ENCODE measurements at regions not wholly inside any gene's neighbourhood (a gene's known extent, or its start where the extent isn't known, plus 50 kb on each side); places are given as distances from the start of the nearest gene placed in this dataset.

DNA sequence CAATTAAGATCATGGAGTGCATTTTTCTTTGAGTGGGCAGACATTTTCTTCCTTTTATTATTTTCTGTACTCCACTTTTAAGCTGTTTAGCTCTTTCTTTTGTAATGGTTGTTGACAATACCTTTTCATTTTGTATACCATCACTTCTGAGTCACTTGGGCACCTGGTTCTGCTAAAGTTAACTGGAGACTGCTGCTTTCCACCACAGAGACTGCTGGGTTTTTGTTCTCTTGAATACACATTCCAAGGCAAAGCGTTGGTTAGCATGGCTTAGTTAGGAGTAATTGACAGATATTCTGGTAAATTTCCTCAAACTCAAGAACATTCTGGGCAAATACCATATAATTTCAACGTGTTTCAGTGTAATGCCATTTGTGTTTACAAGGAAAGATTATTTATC, 541.9 kb upstream of the CELF2 start:
- no peak for DNase-seq (ENCODE audit: low read depth)
- H3K4me3 ChIP-seq (ENCODE audit: control insufficient read depth, low read depth, low read length), result no peak overlapping the region
- TF ChIP-seq, protein P1, sequence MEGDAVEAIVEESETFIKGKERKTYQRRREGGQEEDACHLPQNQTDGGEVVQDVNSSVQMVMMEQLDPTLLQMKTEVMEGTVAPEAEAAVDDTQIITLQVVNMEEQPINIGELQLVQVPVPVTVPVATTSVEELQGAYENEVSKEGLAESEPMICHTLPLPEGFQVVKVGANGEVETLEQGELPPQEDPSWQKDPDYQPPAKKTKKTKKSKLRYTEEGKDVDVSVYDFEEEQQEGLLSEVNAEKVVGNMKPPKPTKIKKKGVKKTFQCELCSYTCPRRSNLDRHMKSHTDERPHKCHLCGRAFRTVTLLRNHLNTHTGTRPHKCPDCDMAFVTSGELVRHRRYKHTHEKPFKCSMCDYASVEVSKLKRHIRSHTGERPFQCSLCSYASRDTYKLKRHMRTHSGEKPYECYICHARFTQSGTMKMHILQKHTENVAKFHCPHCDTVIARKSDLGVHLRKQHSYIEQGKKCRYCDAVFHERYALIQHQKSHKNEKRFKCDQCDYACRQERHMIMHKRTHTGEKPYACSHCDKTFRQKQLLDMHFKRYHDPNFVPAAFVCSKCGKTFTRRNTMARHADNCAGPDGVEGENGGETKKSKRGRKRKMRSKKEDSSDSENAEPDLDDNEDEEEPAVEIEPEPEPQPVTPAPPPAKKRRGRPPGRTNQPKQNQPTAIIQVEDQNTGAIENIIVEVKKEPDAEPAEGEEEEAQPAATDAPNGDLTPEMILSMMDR (conservative IDR thresholded peaks at IDR 0.05; ENCODE audit: control insufficient read depth, insufficient read depth, low read depth, low read length), result no peak

DNA sequence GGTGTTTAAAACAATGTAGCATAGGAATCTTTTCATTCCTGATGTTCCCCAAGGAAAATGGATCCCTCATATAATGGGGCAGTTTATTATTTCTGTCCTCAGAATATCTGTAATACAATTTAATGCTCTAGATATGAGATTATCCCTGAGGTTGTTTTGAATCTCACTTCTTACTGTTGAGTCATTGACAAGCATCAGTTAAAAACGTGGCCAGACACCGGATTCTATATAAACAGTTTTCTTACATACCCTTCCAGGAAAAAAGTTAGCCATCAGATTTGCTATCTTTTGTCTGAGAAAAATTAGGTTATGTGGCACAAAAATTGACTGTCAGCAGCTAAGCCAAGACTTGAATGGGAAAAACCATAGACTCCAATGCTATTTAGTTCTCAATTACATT, 539.8 kb upstream of the CELF2 start:
- TF ChIP-seq, protein P1 (conservative IDR thresholded peaks at IDR 0.05; ENCODE audit: control insufficient read depth, insufficient read depth, low read depth, low read length), result no peak
- no peak overlapping the region for H3K4me3 ChIP-seq (ENCODE audit: control insufficient read depth, low read depth, low read length)
- DNase-seq (ENCODE audit: low read depth), result no peak

DNA sequence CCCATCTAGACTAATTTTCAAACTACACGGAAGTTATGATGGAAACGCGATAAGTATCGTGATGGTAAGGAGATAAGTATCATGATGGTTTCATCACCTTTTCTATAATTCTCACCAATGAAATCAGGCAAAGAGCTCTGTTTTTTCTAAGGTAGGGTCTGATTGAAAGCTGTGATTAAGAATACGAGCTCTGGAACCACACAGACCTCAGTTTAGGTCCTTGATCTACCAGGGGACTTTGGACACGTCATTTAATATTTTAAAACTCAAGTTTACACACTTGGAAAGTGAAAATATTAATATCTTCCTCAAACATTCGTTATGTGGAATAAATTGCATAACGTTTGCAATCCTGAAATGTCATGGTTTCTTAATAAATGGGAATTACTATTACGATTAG, 538.2 kb upstream of the CELF2 start:
- TF ChIP-seq, protein P1 (conservative IDR thresholded peaks at IDR 0.05; ENCODE audit: control insufficient read depth, insufficient read depth, low read depth, low read length), result no peak
- no peak for DNase-seq (ENCODE audit: low read depth)
- H3K4me3 ChIP-seq (ENCODE audit: control insufficient read depth, low read depth, low read length), result no peak overlapping the region

DNA sequence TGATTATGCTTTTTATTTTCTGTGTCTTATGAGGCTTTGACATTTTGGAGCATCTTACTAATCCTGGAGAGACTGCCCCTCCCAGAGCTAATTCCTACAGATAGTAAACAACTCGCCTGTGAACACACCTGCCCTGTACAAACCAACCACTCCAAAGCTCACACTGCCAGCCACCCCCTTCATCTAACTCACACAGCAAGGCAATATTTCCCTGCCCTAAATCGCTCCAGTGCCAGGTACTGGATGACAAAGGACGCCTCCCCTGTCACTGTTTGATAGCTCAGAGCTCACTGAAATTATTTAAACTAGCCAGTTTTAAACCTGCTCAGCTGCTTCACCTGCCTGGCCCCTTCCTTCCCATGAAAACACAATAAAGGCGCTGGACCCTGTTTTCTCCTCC, 535.1 kb upstream of the CELF2 start:
- TF ChIP-seq, protein P1 (conservative IDR thresholded peaks at IDR 0.05; ENCODE audit: control insufficient read depth, insufficient read depth, low read depth, low read length), result no peak
- DNase-seq (ENCODE audit: low read depth), result no peak
- no peak overlapping the region for H3K4me3 ChIP-seq (ENCODE audit: control insufficient read depth, low read depth, low read length)

DNA sequence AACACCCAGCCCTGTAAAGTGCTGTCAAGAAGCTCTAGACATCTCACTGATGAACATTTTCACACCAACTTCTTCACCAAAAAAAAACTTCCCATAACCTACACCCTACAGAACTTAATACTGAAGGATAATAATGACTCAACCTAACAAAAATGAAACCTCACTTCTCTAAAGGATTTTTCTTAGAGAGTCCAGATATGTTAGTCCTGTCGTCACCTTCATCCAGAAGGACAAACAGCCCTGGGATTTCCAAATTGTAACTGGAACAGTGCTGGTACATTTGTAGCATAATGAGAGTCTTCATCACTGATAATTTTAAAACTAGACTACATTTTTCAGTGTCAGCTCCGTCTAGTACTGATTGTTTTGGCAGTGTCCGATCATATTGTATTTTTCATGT, 528.6 kb upstream of the CELF2 start:
- TF ChIP-seq, protein P1 (conservative IDR thresholded peaks at IDR 0.05; ENCODE audit: control insufficient read depth, insufficient read depth, low read depth, low read length), result no peak
- DNase-seq (ENCODE audit: low read depth), result peak; percentile 5
- H3K4me3 ChIP-seq (ENCODE audit: control insufficient read depth, low read depth, low read length), result no peak overlapping the region

DNA sequence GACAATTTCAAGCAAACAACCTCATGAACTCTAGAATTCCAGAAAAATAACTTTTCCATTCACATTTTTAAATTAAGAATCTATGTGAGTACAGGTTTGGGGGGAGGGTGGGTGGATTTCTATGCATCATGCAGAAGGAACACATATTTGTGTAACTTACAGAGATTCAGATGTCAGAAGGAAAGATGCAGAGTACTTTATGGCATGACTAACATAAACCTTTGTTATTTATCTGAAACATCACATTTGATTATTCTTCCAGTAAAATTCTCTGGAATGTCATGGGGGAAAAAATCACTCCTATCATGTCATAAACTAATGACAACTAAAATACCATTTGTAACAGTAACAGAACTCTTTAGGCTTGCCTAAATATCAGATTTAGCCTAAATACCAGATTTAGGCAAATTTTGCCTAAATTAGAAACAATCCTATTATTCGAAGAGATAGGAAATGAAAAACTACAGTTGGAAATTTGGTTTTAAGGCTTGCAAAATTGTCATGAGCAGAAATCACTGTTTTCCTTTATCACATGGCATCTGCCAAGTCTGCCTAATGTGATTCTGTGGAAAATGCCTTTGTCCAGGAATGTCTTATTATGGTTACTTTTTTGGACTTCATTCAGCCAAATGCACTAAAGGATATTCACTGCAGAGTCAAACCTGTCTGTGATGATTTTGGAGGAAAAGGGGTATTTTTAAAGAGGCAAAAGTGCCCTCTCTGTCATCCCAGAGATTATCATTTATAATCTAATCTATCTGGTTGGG, 527.7 kb upstream of the CELF2 start:
- TF ChIP-seq, protein P1 (conservative IDR thresholded peaks at IDR 0.05; ENCODE audit: control insufficient read depth, insufficient read depth, low read depth, low read length), result no peak
- no peak overlapping the region for H3K4me3 ChIP-seq (ENCODE audit: control insufficient read depth, low read depth, low read length)
- peak; percentile 13 for DNase-seq (ENCODE audit: low read depth)
